Activated CD4-positive, alpha-beta T cell treated with anti-CD3 and anti-CD28 coated beads for 36 hours (primary cell): ENCODE measurements at regions not wholly inside any gene's neighbourhood (a gene's known extent, or its start where the extent isn't known, plus 50 kb on each side); places are given as distances from the start of the nearest gene placed in this dataset.

ENCODE experiments used
- ATAC-seq: fragments of 200-7000 bp; cut with Tn5 transposase; one replicate; pipeline ENCODE4 v1.10.0; 2021; ENCODE audit warnings: mild to moderate bottlenecking, moderate library complexity
- CTCF ChIA-PET: fragments of 350-600 bp; sonication (Branson Sonifier 250); formaldehyde crosslinking; loops from one replicate; lab custom pipeline; 2021; ENCODE audit warnings: antibody characterized with exemption; lab: Charles Lee
- POLR2A ChIA-PET: fragments of 350-600 bp; sonication (Branson Sonifier 250); formaldehyde crosslinking; loops from one replicate; lab custom pipeline; 2021; ENCODE audit warnings: antibody characterized with exemption, inconsistent platforms; lab: Charles Lee
- DNase-seq: peaks from one replicate; pipeline ENCODE4 v3.0.0-alpha.2; 2020
- H3K27ac Mint-ChIP-seq: one replicate; pipeline ENCODE4 v1.8.0; 2021; ENCODE audit warnings: mixed read lengths
- H3K27me3 Mint-ChIP-seq: one replicate; pipeline ENCODE4 v1.8.0; 2021; ENCODE audit warnings: mixed read lengths
- H3K36me3 Mint-ChIP-seq: one replicate; pipeline ENCODE4 v1.8.0; 2021; ENCODE audit warnings: low read depth, mixed read lengths
- H3K4me1 Mint-ChIP-seq: one replicate; pipeline ENCODE4 v1.8.0; 2021; ENCODE audit warnings: mixed read lengths
- H3K4me3 Mint-ChIP-seq: one replicate; pipeline ENCODE4 v1.8.0; 2021; ENCODE audit warnings: mild to moderate bottlenecking, moderate library complexity, mixed read lengths
- H3K9me3 Mint-ChIP-seq: one replicate; pipeline ENCODE4 v1.8.0; 2021; ENCODE audit warnings: low read depth, mixed read lengths
- intact Hi-C, 2 experiments: fragments of 100-400 bp; cut with DNase I in 1 of 2; cut with micrococcal nuclease in 1 of 2; formaldehyde crosslinking; loops; one replicate each; pipeline versions ENCODE4 v1.14.2 to v1.15.1; 2022 to 2024; cut with DNase I, micrococcal nuclease

DNA sequence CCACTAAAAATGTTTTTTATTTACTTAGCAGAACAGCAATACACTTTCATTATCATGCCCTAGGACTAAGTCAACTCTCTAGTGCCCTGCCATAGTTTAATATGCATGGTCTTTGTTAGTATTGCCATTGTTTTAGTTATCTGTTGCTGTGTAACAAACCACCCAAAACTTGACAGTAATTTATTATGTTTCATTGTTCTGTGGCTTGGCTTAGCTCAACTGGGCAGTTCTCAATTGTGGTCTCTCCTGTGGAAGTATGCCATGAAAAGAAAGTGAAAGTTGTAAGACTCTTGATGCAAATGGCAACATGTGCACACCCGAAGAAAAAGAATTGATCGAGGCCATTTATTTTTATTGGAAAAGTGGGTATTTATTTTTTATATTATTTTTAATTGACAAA, 206.3 kb upstream of the KCTD3 start:
- intact Hi-C loops = loop anchor here in 1 of 2 experiments (5.0 kb wide), 1 partner anchor 48 kb away; no protein-coding TSS in a partner anchor
- Mint-ChIP-seq H3K4me1 (no peaks in the 10 kb centered on the region), H3K27me3 (no peaks in the 10 kb centered on the region), H3K36me3 (no peaks in the 10 kb centered on the region), H3K9me3 (no peaks in the 10 kb centered on the region), H3K27ac (no peak overlapping the region), H3K4me3 (no peak overlapping the region)
- no peak for DNase-seq
- POLR2A ChIA-PET = no interaction called here
- CTCF ChIA-PET = no interaction called here
- ATAC-seq = no peak

DNA sequence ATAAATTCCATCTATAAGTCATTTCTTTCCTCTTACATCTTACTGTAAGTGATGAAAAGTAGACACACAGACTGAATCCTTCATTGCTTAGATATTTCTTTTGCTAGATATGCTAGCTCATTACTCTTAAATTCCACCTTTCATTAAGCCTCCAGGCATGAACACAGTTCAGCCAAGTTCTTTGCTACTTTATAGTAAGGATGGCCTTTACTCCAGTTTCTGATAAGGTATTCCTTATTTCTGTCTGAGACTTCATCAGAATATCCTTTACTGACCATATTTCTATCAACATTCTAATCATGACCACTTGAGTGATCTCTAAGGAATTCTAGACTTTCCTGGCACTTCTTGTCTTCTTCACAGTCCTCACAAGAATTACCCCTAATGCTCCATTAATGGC, 191.7 kb upstream of the KCTD3 start:
- DNase-seq (no peak), ATAC-seq (no peak)
- no peaks in the 10 kb centered on the region for H3K9me3 Mint-ChIP-seq
- intact Hi-C loops = no loop called here
- CTCF ChIA-PET = no interaction called here
- H3K27me3 Mint-ChIP-seq = no peaks in the 10 kb centered on the region
- H3K36me3 Mint-ChIP-seq = no peaks in the 10 kb centered on the region
- H3K4me1 Mint-ChIP-seq = no peaks in the 10 kb centered on the region
- no peak overlapping the region for H3K4me3 Mint-ChIP-seq
- POLR2A ChIA-PET = no interaction called here
- H3K27ac Mint-ChIP-seq = no peak overlapping the region

DNA sequence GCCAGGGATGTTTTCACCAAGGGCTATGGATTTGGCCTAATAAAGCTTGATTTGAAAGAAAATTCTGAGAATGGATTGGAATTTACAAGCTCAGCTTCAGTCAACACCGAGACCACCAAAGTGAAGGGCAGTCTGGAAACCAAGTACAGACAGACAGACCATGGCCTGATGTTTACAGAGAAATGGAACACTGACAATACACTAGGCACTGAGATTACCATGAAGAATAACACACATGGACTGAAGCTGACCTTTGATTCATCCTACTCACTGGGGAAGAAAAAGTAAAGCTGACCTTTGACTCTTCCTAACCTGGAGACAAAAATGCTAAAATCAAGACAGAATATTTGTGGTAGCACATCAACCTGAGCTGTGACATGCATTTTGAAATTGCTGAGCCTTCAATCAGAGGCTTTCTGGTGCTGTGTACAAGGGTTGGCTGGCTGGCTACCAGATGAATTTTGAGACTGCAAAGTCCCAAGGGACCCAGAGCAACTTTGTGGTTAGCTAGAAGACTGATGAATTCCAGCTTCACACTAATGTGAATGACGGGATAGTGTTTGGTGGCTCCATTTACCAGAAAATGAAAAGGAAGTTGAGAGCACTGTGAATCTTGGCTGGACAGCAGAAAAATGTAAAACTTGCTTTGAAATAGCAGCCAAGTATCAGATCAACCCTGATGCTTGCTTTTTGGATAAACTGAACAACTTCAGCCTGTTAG, 190.4 kb upstream of the KCTD3 start:
- ATAC-seq (no peak), DNase-seq (no peak)
- Mint-ChIP-seq H3K36me3 (no peaks in the 10 kb centered on the region), H3K27me3 (no peaks in the 10 kb centered on the region), H3K9me3 (no peaks in the 10 kb centered on the region), H3K27ac (no peak overlapping the region), H3K4me3 (no peak overlapping the region), H3K4me1 (no peaks in the 10 kb centered on the region)
- POLR2A ChIA-PET = no interaction called here
- intact Hi-C loops = no loop called here
- CTCF ChIA-PET = no interaction called here

DNA sequence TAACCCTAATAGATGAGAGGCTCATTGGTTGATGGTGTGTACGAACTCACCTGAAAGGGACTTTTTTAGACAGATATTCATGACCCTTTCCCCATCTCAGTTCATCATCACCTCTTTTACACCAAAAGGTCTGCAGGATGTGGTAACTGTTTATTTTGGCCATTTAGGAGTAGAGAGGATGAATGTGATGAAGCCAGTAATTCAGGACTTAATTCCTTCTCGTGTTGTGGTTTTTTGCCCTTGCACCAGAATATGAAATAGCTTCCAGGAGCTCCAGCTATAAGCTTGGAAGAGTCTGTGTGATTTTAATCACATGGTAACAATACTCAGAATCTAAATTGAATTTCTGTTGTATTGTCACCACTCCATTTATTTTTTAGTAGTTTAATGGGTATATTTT, 189.4 kb upstream of the KCTD3 start:
- Mint-ChIP-seq H3K4me1 (no peaks in the 10 kb centered on the region), H3K27ac (no peak overlapping the region), H3K9me3 (no peaks in the 10 kb centered on the region), H3K36me3 (no peaks in the 10 kb centered on the region), H3K27me3 (no peaks in the 10 kb centered on the region), H3K4me3 (no peak overlapping the region)
- ATAC-seq = no peak
- intact Hi-C loops = no loop called here
- no peak for DNase-seq
- POLR2A ChIA-PET = no interaction called here
- CTCF ChIA-PET = no interaction called here

DNA sequence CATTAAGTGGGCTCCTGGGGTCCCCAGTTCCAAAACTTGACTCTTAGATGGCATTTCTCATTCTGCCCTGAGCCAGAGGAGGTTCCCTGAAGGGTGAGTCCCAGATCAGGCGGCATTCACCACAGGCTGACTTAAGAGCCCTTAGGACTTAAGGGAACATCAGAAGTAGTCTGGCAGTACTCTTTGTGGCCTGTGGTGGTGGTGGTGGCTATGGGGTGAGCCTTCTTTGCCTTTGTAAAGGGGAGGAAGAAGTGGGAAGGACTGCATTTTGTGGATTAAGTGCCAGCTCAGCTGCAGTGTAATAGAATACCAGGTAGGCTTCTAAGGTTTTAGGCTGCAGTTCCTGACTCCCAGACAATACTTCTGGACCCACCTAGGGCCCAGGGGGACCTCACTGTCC, 186.5 kb upstream of the KCTD3 start:
- no peak overlapping the region for H3K4me3 Mint-ChIP-seq
- ATAC-seq = no peak
- no peaks in the 10 kb centered on the region for H3K4me1 Mint-ChIP-seq
- H3K9me3 Mint-ChIP-seq = no peaks in the 10 kb centered on the region
- no peaks in the 10 kb centered on the region for H3K36me3 Mint-ChIP-seq
- H3K27me3 Mint-ChIP-seq = no peaks in the 10 kb centered on the region
- no peak for DNase-seq
- intact Hi-C loops = no loop called here
- H3K27ac Mint-ChIP-seq = no peak overlapping the region
- POLR2A ChIA-PET = no interaction called here
- CTCF ChIA-PET = no interaction called here

DNA sequence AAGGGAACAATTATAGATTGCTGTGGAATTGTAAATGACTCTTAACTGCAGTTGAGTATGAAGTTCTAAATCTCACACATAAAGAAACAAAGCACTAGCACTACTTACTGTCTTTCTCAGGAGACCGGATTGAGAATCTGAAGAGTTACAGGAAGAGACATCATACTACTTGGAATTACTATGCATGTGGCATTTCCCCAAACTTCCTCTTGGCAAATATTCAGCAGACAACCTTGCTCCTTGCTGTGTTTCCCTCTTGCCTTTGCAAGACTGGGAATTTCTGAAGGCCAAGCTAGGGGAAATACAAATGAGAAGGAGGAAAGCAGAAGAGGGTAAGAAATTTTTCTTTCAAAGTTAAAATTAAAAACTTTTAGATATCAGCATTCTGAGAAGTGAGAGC, 173.6 kb upstream of the KCTD3 start:
- Mint-ChIP-seq H3K27ac (no peak overlapping the region), H3K27me3 (no peaks in the 10 kb centered on the region), H3K4me3 (no peak overlapping the region), H3K4me1 (no peaks in the 10 kb centered on the region), H3K36me3 (no peaks in the 10 kb centered on the region), H3K9me3 (peaks cover 9% of the 10 kb centered on the region)
- no peak for DNase-seq
- intact Hi-C loops = no loop called here
- POLR2A ChIA-PET = no interaction called here
- CTCF ChIA-PET = no interaction called here
- no peak for ATAC-seq

DNA sequence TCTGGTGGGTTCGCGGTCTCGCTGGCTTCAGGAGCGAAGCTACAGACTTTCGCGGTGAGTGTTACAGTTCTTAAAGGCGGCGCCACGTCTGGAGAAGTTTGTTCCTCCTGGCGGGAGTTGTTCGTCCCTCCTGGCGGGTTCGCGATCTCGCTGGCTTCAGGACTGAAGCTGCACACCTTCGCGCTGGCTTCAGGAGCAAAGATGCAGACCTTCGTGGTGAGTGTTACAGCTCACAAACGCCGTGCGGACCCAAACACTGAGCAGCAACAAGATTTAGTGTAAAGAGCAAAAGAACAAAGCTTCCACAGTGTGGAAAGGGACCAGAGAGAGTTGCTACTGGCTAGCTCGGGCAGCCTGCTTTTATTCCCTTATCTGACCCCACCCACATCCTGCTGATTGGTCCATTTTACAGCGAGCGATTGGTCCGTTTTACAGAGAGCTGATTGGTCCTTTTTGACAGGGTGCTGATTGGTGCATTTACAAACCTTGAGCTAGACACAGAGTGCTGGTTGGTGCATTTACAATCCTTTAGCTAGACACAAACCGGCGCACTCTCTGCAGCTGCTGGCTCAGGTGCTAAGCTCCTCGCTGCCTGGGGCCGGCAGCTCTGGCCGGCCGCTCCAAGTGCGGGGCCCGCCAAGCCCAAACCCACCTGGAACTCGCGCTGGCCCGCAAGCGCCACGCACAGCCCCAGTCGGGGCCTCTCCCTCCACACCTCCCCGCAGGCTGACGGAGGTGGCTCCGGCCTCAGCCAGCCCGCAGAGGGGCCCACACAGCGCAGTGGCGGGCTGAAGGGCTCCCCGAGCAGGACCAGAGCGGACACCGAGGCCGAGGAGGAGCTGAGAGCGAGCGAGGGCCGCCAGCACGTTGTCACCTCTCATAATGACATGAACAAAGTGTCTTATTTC, 172.8 kb upstream of the KCTD3 start:
- Mint-ChIP-seq H3K9me3 (peaks cover 9% of the 10 kb centered on the region), H3K27ac (no peak overlapping the region), H3K4me1 (no peaks in the 10 kb centered on the region), H3K27me3 (no peaks in the 10 kb centered on the region), H3K36me3 (no peaks in the 10 kb centered on the region), H3K4me3 (no peak overlapping the region)
- DNase-seq (no peak), ATAC-seq (no peak)
- CTCF ChIA-PET = no interaction called here
- intact Hi-C loops = no loop called here
- POLR2A ChIA-PET = no interaction called here

DNA sequence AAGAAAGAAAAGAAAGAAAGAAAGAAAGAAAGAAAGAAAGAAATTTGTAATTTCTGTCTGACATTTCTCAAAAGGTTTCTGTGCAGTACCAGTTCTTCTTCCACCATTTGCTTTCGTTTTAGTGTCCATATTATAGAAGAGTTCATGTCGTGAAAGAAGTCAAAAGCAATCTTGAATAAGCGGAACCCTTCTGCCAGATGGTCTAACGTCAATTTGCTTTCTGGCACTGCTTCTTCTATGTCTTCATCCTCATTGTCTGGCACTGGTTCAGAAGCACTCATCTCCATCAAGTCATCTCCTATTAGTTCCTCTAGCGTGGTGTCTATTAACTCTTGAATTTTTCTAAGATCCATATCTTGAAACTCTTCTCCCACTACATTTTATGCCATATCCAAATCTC, 170.0 kb upstream of the KCTD3 start:
- intact Hi-C loops = no loop called here
- Mint-ChIP-seq H3K27me3 (no peaks in the 10 kb centered on the region), H3K4me3 (no peak overlapping the region), H3K27ac (no peak overlapping the region), H3K4me1 (no peaks in the 10 kb centered on the region), H3K36me3 (no peaks in the 10 kb centered on the region), H3K9me3 (peaks cover 9% of the 10 kb centered on the region)
- DNase-seq = no peak
- ChIA-PET POLR2A (no interaction called here), CTCF (no interaction called here)
- ATAC-seq = no peak

DNA sequence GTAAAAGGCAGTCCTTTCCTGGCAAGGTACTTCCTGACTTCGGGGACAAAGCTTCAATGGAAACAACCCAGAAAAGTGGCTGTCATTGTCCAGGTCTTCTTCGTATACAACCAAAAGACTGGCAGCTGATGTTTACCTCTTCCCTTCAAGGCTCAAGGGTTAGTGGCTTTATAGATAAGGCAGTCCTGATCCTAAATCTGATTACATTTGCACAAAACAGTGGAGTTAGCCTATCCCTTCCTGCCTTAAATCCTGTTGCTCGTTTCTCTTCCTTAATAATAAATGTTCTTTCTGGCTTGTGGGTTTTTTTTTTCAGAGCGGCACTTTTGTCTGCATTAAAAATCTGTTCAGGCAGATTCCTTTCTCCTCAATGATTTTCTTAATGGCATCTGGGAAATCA, 169.3 kb upstream of the KCTD3 start:
- Mint-ChIP-seq H3K27me3 (no peaks in the 10 kb centered on the region), H3K27ac (no peak overlapping the region), H3K36me3 (no peaks in the 10 kb centered on the region), H3K9me3 (peaks cover 9% of the 10 kb centered on the region), H3K4me3 (no peak overlapping the region), H3K4me1 (no peaks in the 10 kb centered on the region)
- ChIA-PET CTCF (no interaction called here), POLR2A (no interaction called here)
- intact Hi-C loops = no loop called here
- no peak for ATAC-seq
- no peak for DNase-seq

DNA sequence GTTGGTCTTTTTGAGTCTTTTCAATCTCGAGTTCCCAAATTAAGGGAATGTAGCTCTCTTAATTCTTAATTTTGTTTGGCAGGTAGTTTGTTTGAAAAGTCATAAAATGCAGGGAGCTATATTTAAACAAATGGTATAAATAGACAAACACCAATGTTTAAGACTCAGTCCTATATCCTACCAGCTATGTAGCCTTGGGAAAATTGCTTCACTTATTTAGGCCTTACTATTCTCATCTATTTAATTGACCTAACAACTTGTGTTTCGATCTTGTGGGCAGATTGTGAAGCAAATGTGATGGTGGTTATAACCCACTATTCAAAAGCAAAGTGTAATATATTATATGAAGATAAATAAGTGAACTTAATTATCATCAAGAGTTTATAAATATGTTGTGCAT, 167.3 kb upstream of the KCTD3 start:
- no peak for ATAC-seq
- intact Hi-C loops = no loop called here
- Mint-ChIP-seq H3K27ac (no peak overlapping the region), H3K36me3 (no peaks in the 10 kb centered on the region), H3K9me3 (peaks cover 2% of the 10 kb centered on the region), H3K4me1 (no peaks in the 10 kb centered on the region), H3K4me3 (no peak overlapping the region), H3K27me3 (no peaks in the 10 kb centered on the region)
- POLR2A ChIA-PET = no interaction called here
- CTCF ChIA-PET = no interaction called here
- no peak for DNase-seq

DNA sequence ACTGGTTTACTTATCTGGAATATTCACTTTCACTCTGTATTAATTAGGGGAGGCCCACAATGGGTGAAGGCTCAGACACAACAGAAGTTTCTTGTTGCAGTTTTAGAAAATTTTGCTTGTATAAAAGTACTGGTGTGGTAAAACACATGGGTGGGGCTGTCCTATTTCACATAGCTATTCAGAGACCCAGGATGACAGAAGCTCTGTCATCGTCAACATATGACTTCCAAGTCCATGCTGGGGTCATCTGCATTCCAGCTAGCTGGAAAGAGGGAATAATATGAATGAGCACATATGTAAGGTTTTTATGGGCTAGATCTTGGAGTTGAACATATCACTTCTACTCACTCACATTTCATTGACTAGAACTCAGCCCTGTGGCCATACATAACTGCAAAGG, 166.4 kb upstream of the KCTD3 start:
- peaks cover 2% of the 10 kb centered on the region for H3K9me3 Mint-ChIP-seq
- DNase-seq = no peak
- ChIA-PET POLR2A (no interaction called here), CTCF (interaction anchor here (0.7 kb wide), 1 partner anchor 216 kb away, joined by 3 read pairs; no protein-coding TSS in a partner anchor)
- intact Hi-C loops = no loop called here
- no peaks in the 10 kb centered on the region for H3K4me1 Mint-ChIP-seq
- H3K4me3 Mint-ChIP-seq = no peak overlapping the region
- H3K27ac Mint-ChIP-seq = no peak overlapping the region
- no peaks in the 10 kb centered on the region for H3K27me3 Mint-ChIP-seq
- no peak for ATAC-seq
- H3K36me3 Mint-ChIP-seq = no peaks in the 10 kb centered on the region

DNA sequence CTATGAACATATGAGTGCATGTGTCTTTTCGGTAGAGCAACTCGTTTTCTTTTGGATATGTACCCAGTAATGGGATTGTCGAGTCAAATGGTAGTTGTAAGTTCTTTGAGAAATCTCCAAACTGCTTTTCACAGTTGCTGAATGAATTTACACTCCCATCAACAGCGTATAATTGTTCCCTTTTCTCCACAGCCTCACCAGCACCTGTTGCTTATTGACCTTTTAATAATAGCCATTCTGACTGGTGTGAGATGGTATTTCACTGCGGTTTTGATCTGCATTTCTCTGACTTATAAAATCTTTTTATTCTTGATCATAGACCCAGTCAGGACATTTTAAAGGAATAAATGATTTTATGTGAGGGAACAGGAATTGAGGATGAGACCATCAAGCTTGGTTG, 165.0 kb upstream of the KCTD3 start:
- no peak overlapping the region for H3K4me3 Mint-ChIP-seq
- intact Hi-C loops = no loop called here
- ChIA-PET POLR2A (no interaction called here), CTCF (no interaction called here)
- H3K27ac Mint-ChIP-seq = no peak overlapping the region
- DNase-seq = no peak
- no peaks in the 10 kb centered on the region for H3K4me1 Mint-ChIP-seq
- H3K9me3 Mint-ChIP-seq = no peaks in the 10 kb centered on the region
- no peaks in the 10 kb centered on the region for H3K36me3 Mint-ChIP-seq
- no peaks in the 10 kb centered on the region for H3K27me3 Mint-ChIP-seq
- no peak for ATAC-seq
